ENCODE measurements at regions not wholly inside any gene's neighbourhood (a gene's known extent, or its start where the extent isn't known, plus 50 kb on each side); places are given as distances from the start of the nearest gene placed in this dataset.
"Not testable (repeated sequence)": the region's sequence is repeated elsewhere in the genome, so short reads cannot be mapped to it uniquely, and the experiment has no call there.

DNA sequence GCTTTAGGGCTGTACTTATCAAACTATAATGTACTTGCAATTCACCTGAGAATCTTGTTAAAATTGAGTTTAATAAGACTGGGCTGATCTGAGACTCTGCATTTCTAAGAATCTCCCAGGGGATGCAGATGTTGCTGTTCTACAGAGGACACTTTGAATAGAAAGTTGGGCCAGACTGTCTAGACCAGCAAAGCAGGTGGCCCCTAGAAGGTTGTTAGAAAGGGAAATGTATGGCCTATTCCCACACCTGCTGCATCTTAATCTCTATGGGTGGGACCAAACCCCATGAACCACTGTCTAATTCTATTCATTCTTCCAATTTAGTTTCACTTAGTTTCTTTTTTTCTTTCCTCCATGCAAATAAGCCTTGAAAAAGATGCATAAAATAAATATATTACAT is 413.2 kb upstream of the TECRL start:
- Histone ChIP-seq H3K27ac (no peak overlapping the region), H3K36me3 (no peaks in the 10 kb centered on the region), H3K4me1 (no peaks in the 10 kb centered on the region), H3K4me3 (no peak overlapping the region), H3K27me3 (no peaks in the 10 kb centered on the region), H3K9me3 (no peaks in the 10 kb centered on the region)
- intact Hi-C loops (cut with DNase I): no loop called here
- TF ChIP-seq, protein P1, sequence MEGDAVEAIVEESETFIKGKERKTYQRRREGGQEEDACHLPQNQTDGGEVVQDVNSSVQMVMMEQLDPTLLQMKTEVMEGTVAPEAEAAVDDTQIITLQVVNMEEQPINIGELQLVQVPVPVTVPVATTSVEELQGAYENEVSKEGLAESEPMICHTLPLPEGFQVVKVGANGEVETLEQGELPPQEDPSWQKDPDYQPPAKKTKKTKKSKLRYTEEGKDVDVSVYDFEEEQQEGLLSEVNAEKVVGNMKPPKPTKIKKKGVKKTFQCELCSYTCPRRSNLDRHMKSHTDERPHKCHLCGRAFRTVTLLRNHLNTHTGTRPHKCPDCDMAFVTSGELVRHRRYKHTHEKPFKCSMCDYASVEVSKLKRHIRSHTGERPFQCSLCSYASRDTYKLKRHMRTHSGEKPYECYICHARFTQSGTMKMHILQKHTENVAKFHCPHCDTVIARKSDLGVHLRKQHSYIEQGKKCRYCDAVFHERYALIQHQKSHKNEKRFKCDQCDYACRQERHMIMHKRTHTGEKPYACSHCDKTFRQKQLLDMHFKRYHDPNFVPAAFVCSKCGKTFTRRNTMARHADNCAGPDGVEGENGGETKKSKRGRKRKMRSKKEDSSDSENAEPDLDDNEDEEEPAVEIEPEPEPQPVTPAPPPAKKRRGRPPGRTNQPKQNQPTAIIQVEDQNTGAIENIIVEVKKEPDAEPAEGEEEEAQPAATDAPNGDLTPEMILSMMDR (IDR thresholded peaks at IDR 0.05): no peak
- no peak for DNase-seq (ENCODE audit: low spot score in 2 of 2)

DNA sequence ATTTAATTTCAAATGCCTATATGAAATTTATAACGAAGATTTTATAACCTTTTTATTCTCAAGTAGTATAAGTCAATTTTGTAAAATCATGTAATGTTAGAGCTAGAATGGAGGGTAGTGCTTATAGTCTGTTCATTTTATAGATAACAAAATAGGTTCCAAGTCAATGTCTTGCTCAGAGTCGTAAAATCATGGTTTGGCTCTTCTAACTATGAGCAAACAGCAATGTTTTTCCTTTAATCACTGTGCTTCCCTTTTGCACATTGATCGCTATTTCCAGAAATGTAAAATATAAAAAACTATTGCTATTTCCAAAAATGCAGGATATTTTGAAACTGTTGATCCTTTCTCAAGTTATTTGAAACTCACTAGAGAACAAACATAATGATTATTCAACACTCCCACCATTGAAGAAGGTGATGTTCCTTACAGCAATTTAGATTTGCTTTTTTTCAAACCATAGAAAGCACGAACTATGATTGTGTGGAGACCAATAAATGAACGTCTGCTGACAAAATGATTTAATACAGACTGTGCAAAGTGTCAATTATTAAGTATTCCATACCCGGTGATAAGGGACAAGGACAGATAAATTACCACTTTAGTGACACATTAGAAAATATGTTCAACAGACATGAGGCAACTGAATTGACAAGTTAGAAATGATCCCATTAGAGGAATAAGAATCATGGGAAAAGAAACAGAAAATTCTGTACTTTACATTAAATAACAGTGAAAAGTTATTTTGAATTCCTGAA is 412.1 kb upstream of the TECRL start:
- intact Hi-C loops (cut with DNase I): no loop called here
- TF ChIP-seq, protein P1 (IDR thresholded peaks at IDR 0.05): no peak
- Histone ChIP-seq H3K27ac (no peak overlapping the region), H3K9me3 (no peaks in the 10 kb centered on the region), H3K4me1 (no peaks in the 10 kb centered on the region), H3K4me3 (no peak overlapping the region), H3K36me3 (no peaks in the 10 kb centered on the region), H3K27me3 (no peaks in the 10 kb centered on the region)
- DNase-seq (ENCODE audit: low spot score in 2 of 2): no peak

DNA sequence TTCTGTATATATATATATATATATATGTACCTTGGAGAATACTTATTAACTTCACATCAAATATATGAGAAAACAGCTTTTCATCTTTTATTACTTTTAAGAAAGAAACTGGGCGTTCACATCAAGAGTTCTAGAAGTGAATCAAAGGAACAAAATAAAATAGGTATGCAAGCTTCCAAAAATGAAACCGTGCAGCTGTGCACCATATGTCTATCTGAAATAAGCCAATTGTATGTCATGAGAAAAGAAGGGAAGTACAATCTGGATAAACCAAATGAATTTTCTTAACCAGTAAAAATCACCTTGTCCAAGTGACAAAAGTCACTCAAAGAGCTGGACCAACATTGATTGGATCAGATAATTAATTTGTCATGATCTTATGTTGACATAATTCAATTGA is 405.4 kb upstream of the TECRL start:
- Histone ChIP-seq H3K36me3 (no peaks in the 10 kb centered on the region), H3K27me3 (no peaks in the 10 kb centered on the region), H3K4me3 (no peak overlapping the region), H3K9me3 (no peaks in the 10 kb centered on the region), H3K27ac (no peak overlapping the region), H3K4me1 (no peaks in the 10 kb centered on the region)
- DNase-seq (ENCODE audit: low spot score in 2 of 2): no peak
- intact Hi-C loops (cut with DNase I): no loop called here
- TF ChIP-seq, protein P1 (IDR thresholded peaks at IDR 0.05): no peak

DNA sequence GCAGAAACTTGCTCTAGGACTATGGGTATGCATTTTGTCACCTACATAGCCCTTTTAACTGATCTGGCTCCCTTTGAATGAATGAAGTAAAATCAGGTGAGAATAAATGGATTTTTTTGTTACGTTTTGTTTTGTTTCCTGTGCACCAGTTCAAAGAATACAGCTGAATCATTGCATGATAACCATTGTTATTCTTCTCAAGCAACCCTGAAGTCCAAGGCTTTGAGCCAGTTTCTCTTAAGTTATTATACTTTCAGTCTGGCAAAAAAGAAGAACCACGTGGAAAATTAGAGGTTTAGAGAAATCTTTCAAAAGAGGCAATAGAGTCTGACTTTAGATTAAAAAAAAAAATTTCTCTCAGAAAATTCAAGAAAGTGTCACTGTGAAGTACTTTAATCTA is 398.6 kb upstream of the TECRL start:
- DNase-seq (ENCODE audit: low spot score in 2 of 2): no peak
- intact Hi-C loops (cut with DNase I): no loop called here
- H3K27me3 ChIP-seq: no peaks in the 10 kb centered on the region
- peaks cover 0 to 6% of the 10 kb centered on the region in 2 donors for H3K9me3 ChIP-seq
- TF ChIP-seq, protein P1 (IDR thresholded peaks at IDR 0.05): no peak
- H3K27ac ChIP-seq: no peak overlapping the region
- H3K4me1 ChIP-seq: no peaks in the 10 kb centered on the region
- H3K4me3 ChIP-seq: no peak overlapping the region
- no peaks in the 10 kb centered on the region for H3K36me3 ChIP-seq

DNA sequence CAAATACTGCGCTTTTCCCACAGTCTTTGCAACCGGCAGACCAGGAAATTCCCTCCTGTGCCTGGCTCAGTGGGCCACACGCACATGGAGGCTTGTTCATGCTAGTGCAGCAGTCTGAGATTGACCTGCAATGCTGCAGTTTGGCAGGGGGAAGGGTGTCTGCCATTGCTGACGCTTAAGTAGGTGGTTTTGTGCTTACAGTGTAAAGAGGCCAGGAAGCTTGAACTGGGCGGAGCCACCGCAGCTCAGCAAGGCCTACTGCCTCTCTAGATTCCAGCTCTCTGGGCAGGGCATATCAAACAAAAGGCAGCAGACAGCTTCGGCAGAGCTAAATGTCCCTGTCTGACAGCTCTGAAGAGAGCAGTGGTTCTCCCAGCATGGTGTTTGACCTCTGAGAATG is 390.5 kb upstream of the TECRL start:
- TF ChIP-seq, protein P1 (IDR thresholded peaks at IDR 0.05): no peak
- H3K27me3 ChIP-seq: no peaks in the 10 kb centered on the region
- peaks cover 0 to 1% of the 10 kb centered on the region in 2 donors for H3K9me3 ChIP-seq
- no peak overlapping the region for H3K4me3 ChIP-seq
- H3K36me3 ChIP-seq: no peaks in the 10 kb centered on the region
- H3K4me1 ChIP-seq: no peaks in the 10 kb centered on the region
- no peak for DNase-seq (ENCODE audit: low spot score in 2 of 2)
- intact Hi-C loops (cut with DNase I): no loop called here
- no peak overlapping the region for H3K27ac ChIP-seq

DNA sequence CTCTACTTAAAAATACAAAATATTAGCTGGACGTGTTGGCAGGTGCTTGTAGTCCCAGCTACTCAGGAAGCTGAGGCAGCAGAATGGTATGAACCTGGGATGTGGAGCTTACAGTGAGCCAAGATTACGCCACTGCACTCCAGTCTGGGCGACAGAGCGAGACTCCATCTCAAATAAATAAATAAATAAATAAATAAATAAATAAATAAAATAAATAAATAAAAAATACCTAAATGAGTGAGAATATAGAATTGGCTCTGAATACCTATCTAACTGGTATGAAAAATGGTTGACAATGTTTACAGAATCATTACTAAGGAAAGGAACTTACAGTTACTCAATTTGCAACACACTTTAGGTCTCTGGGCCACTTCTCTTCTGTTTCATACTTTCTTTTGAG is 389.6 kb upstream of the TECRL start:
- H3K36me3 ChIP-seq; H3K27me3 ChIP-seq; H3K9me3 ChIP-seq; H3K27ac ChIP-seq; H3K4me1 ChIP-seq; DNase-seq (ENCODE audit: low spot score in 2 of 2); H3K4me3 ChIP-seq; intact Hi-C loops (cut with DNase I): not testable (repeated sequence)

Data from ascending aorta (tissue), 2 donors.